IPS-18a (cell line): ENCODE measurements at regions not wholly inside any gene's neighbourhood (a gene's known extent, or its start where the extent isn't known, plus 50 kb on each side); places are given as distances from the start of the nearest gene placed in this dataset.

Experiments used
- H3K27ac ChIP-seq: one replicate; pipeline ENCODE4 v1.5.1; 2013; ENCODE audit warnings: low read length
- H3K27me3 ChIP-seq: one replicate; pipeline ENCODE4 v1.6.1; 2013; ENCODE audit warnings: mild to moderate bottlenecking, low read length; ENCODE audit not compliant: control insufficient read depth, insufficient read depth
- H3K36me3 ChIP-seq: one replicate; pipeline ENCODE4 v1.6.1; 2013; ENCODE audit warnings: low read depth, low read length; ENCODE audit not compliant: control insufficient read depth
- H3K4me1 ChIP-seq: one replicate; pipeline ENCODE4 v1.6.1; 2013; ENCODE audit warnings: low read depth, low read length; ENCODE audit not compliant: control insufficient read depth
- H3K4me3 ChIP-seq: one replicate; pipeline ENCODE4 v1.5.1; 2013; ENCODE audit warnings: low read length
- H3K9ac ChIP-seq: one replicate; pipeline ENCODE4 v1.6.1; 2013; ENCODE audit warnings: mild to moderate bottlenecking, low read length, moderate library complexity
- H3K9me3 ChIP-seq: one replicate; pipeline ENCODE4 v1.6.1; 2013; ENCODE audit warnings: low read depth, low read length; ENCODE audit not compliant: control insufficient read depth

- no peaks in the 10 kb centered on the region for H3K27me3 ChIP-seq
Observed at GRCh38 chr14:100401031-100401692, 78.0 kb downstream of the SLC25A47 start.

DNA sequence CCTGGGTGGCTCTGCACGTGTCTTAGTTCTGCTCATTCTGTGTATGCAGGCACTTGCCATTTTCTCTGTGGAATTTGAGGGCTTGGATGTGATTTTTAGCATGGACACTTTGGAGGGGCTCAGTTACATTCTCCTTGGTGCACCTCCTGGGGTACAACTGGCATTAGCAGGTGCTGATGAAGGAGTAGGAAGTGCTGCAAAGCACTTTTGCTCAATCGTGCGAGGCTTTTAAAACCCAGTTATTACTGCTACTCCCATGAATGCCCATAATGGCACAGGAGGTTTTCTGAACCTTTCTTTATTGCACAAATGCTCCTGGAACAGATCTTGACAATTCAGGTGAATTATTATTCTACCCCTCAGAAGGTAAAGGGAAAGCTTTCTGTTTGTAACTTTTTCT is 78.7 kb downstream of the SLC25A47 start:
- Histone ChIP-seq H3K27me3 (no peaks in the 10 kb centered on the region), H3K4me3 (no peak overlapping the region), H3K9ac (no peak overlapping the region), H3K4me1 (peaks cover 16% of the 10 kb centered on the region), H3K27ac (no peak overlapping the region), H3K9me3 (no peaks in the 10 kb centered on the region), H3K36me3 (no peaks in the 10 kb centered on the region)

More at GRCh38 chr14:100401031-100401692, 78.0 kb downstream of the SLC25A47 start:
- Histone ChIP-seq H3K4me1 (peaks cover 16% of the 10 kb centered on the region), H3K27ac (no peak overlapping the region), H3K9ac (no peak overlapping the region), H3K9me3 (no peaks in the 10 kb centered on the region), H3K4me3 (no peak overlapping the region), H3K36me3 (no peaks in the 10 kb centered on the region)

DNA sequence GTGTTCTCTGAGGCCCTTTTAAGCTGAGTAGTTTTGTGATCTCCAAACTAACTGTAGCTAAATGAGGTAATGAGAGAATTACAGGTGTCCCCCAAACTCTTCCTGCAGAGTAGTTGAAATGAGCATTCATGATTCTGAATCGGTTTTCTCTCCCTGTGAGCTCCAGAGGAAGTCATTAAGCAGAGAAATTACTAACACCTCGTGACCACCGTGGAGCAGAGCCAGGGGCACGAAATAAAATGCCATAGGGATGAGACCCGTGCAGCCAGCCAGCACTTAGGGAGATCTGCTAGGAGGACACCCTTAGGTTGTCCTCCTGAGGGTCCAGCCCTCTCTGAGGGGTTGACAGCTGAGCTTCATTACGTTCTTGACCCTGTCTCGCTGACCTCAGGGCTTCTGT is 79.5 kb downstream of the SLC25A47 start:
- Histone ChIP-seq H3K27me3 (no peaks in the 10 kb centered on the region), H3K4me3 (no peak overlapping the region), H3K27ac (no peak overlapping the region), H3K9me3 (no peaks in the 10 kb centered on the region), H3K4me1 (peaks cover 24% of the 10 kb centered on the region), H3K9ac (no peak overlapping the region), H3K36me3 (no peaks in the 10 kb centered on the region)

DNA sequence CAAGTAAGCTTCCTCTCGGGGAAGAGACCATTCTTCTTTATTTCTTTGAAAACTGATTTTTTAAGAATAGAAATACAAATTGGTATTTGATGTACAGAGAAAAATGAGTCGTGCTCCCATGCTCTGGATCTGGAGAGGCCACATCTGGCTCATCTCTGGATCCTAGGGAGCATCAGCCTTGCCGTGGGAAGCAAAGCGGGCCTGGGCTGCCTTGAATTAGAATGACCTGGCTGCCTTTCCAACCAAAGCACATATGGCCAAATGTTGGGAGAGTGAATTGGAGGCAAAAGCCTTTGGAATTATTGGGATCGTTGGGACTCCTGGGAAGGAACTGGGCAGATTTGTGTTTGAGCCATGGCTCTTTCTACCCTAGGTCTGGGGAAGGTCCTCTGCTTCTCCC is 80.0 kb downstream of the SLC25A47 start:
- peaks cover 24% of the 10 kb centered on the region for H3K4me1 ChIP-seq
- no peak overlapping the region for H3K9ac ChIP-seq
- H3K9me3 ChIP-seq, result no peaks in the 10 kb centered on the region
- no peak overlapping the region for H3K27ac ChIP-seq
- no peak overlapping the region for H3K4me3 ChIP-seq
- H3K27me3 ChIP-seq, result no peaks in the 10 kb centered on the region
- no peaks in the 10 kb centered on the region for H3K36me3 ChIP-seq

DNA sequence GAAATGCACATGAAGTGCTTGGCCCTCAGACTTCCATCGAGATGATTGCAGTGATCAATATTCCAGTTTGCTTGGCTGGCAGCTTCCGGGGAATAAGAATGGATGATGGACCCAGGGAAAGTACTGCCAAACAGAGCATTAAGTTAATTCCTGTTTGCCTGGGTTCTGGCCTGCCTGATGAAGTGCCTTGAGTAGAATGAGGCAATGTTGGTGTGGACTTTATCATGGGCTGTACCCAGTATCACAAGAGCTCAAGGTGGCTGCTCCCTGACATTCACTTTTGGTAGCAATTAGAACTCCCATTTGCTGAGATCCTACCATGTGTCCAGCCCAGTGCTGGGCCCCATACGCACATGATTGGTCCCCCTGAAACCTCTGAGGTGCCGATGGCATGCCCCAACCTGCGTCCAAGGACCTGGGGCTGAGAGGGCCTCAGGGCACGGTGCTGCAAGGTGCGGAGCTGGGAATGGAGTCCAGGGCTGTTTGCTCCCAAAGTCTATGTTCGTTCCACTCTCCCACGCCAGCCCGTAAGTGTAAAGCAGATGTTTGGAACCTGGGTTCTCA is 80.7 kb downstream of the SLC25A47 start:
- H3K36me3 ChIP-seq, result no peaks in the 10 kb centered on the region
- no peak overlapping the region for H3K27ac ChIP-seq
- no peak overlapping the region for H3K4me3 ChIP-seq
- no peak overlapping the region for H3K9ac ChIP-seq
- no peaks in the 10 kb centered on the region for H3K27me3 ChIP-seq
- peaks cover 22% of the 10 kb centered on the region for H3K4me1 ChIP-seq
- H3K9me3 ChIP-seq, result no peaks in the 10 kb centered on the region

DNA sequence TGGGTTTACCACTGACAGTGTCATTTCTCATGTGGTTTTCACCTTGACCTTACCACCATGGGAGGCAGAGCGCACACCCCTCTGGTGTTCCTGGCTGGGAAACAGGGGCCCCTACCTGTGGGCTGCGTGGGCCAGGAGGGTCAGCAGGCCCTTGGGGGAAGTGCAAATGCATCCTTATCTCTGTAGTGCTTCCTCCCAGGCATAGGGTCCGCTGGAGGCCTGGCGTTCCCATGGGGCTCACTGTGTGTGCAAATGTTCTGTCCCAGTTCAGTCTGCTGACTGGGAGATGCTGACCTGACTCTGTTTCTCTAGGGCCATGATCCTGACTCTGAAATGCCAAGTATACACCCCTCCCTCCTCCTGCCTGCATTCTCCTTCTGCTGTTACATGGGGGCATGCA is 81.3 kb downstream of the SLC25A47 start:
- Histone ChIP-seq H3K9ac (no peak overlapping the region), H3K4me1 (peaks cover 23% of the 10 kb centered on the region), H3K9me3 (no peaks in the 10 kb centered on the region), H3K27ac (no peak overlapping the region), H3K27me3 (no peaks in the 10 kb centered on the region), H3K36me3 (no peaks in the 10 kb centered on the region), H3K4me3 (no peak overlapping the region)

GRCh38 chr14:100405760-100406455 is 82.8 kb downstream of the SLC25A47 start:
- no peaks in the 10 kb centered on the region for H3K36me3 ChIP-seq
- no peaks in the 10 kb centered on the region for H3K27me3 ChIP-seq
- no peak overlapping the region for H3K27ac ChIP-seq
- no peak overlapping the region for H3K4me3 ChIP-seq
- no peak overlapping the region for H3K9ac ChIP-seq
- peaks cover 28% of the 10 kb centered on the region for H3K4me1 ChIP-seq
- no peaks in the 10 kb centered on the region for H3K9me3 ChIP-seq

DNA sequence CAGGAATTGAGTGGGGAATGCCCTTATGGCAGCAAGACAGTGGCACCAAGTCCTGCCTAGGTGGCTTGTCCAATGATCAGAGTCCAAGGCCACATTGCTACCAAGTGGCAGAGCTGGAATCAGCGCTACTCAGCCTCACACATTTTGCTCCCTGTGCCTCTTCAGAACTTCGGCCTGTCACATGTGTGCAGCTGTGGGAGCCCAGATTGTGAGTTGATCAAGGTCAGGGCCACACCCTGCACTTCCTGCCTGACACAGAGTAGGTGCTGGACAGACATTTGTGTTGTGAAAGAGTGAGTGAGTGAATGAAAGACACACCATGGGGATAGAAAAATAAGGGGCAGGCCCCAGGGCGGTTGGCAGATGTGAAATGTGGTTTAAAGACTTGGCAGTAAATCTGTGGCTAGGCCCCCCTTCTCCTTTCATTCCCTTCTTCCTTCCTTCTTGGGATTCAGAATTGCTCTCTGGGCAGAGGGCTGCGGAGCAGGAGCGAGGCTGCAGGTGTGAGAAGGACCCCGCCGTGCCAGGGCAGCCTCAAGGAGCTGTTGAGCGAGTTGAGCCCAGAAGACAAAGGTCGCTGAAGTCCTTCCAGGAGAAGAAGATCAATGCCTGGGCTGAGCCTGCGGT is 83.5 kb downstream of the SLC25A47 start:
- H3K9ac ChIP-seq, result no peak overlapping the region
- no peak overlapping the region for H3K27ac ChIP-seq

GRCh38 chr14:100407376-100408102 is 84.4 kb downstream of the SLC25A47 start:
- H3K9ac ChIP-seq, result no peak overlapping the region
- H3K4me1 ChIP-seq, result peaks cover 28% of the 10 kb centered on the region
- no peaks in the 10 kb centered on the region for H3K9me3 ChIP-seq
- H3K27me3 ChIP-seq, result no peaks in the 10 kb centered on the region
- no peaks in the 10 kb centered on the region for H3K36me3 ChIP-seq
- H3K27ac ChIP-seq, result no peak overlapping the region
- no peak overlapping the region for H3K4me3 ChIP-seq

More for the DNA sequence above, 83.5 kb downstream of the SLC25A47 start:
- no peaks in the 10 kb centered on the region for H3K9me3 ChIP-seq
- peaks cover 28% of the 10 kb centered on the region for H3K4me1 ChIP-seq
- H3K27me3 ChIP-seq, result no peaks in the 10 kb centered on the region
- H3K4me3 ChIP-seq, result no peak overlapping the region
- no peaks in the 10 kb centered on the region for H3K36me3 ChIP-seq

DNA sequence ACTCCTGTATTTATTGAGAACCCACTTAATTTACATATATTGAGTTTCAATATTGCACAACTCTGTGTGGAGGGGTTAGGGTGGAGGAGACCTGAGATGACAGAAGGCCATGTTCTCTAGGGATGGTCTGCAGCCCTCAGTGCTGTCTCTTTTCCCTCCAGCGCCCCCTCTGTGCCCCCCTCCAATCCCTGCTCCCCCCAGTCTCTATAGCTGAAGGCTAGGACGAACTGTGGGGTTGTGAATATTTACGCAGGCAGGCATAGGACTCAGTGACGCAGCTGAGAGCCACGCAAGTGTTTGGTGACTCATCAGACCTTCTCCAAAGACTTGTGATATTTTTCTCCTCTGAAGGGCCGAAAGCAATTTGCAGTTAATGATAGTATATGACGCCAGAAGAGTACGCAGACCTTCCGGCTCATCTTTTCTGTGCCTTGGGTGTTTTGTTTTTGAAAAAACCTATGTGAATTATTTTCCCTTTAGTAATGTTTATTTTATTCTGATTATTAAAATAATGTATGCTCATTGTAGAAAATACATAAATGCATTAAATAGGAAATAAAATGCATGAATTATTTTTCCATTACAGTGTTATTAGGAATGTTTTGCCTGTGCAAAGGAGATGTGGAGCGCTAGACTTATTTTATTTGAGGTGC is 85.3 kb downstream of the SLC25A47 start:
- Histone ChIP-seq H3K9me3 (no peaks in the 10 kb centered on the region), H3K27ac (no peak overlapping the region), H3K36me3 (no peaks in the 10 kb centered on the region), H3K9ac (no peak overlapping the region), H3K4me3 (no peak overlapping the region), H3K4me1 (peaks cover 28% of the 10 kb centered on the region), H3K27me3 (no peaks in the 10 kb centered on the region)

GRCh38 chr14:100409003-100409360 is 85.8 kb downstream of the SLC25A47 start:
- H3K4me1 ChIP-seq, result peaks cover 28% of the 10 kb centered on the region
- H3K9me3 ChIP-seq, result no peaks in the 10 kb centered on the region
- no peaks in the 10 kb centered on the region for H3K27me3 ChIP-seq
- H3K9ac ChIP-seq, result no peak overlapping the region
- no peaks in the 10 kb centered on the region for H3K36me3 ChIP-seq
- no peak overlapping the region for H3K27ac ChIP-seq
- no peak overlapping the region for H3K4me3 ChIP-seq
